Activated B cell treated with CpG ODN at 0.5 μM for 24 hours (primary cell): ENCODE measurements at regions not wholly inside any gene's neighbourhood (a gene's known extent, or its start where the extent isn't known, plus 50 kb on each side); places are given as distances from the start of the nearest gene placed in this dataset.

Experiments used
- ATAC-seq: fragments of 200-7000 bp; cut with Tn5 transposase; one replicate; pipeline ENCODE4 v1.10.0; 2021; ENCODE audit warnings: low read depth, mild to moderate bottlenecking, moderate library complexity
- CTCF ChIA-PET: fragments of 350-600 bp; sonication (Branson Sonifier 250); formaldehyde crosslinking; loops from one replicate; lab custom pipeline; 2021; ENCODE audit warnings: antibody characterized with exemption; lab: Charles Lee
- POLR2A ChIA-PET: fragments of 350-600 bp; sonication (Branson Sonifier 250); formaldehyde crosslinking; loops from one replicate; lab custom pipeline; 2021; ENCODE audit warnings: antibody characterized with exemption; lab: Charles Lee
- DNase-seq: peaks from one replicate; pipeline ENCODE4 v3.0.0; 2022
- H3K27ac Mint-ChIP-seq: one replicate; pipeline ENCODE4 v1.8.0; 2020; ENCODE audit warnings: mixed read lengths
- H3K27me3 Mint-ChIP-seq: one replicate; pipeline ENCODE4 v1.8.0; 2021; ENCODE audit warnings: mixed read lengths
- H3K36me3 Mint-ChIP-seq: one replicate; pipeline ENCODE4 v1.8.0; 2021; ENCODE audit warnings: low read depth, mixed read lengths
- H3K4me1 Mint-ChIP-seq: one replicate; pipeline ENCODE4 v1.8.0; 2021; ENCODE audit warnings: mixed read lengths
- H3K4me3 Mint-ChIP-seq: one replicate; pipeline ENCODE4 v1.8.0; 2020; ENCODE audit warnings: mild to moderate bottlenecking, mixed read lengths
- H3K9me3 Mint-ChIP-seq: one replicate; pipeline ENCODE4 v1.8.0; 2020; ENCODE audit warnings: mixed read lengths
- intact Hi-C: fragments of 100-400 bp; cut with micrococcal nuclease; formaldehyde crosslinking; loops from one replicate; pipeline ENCODE4 v1.15.1; 2024
- TF ChIP-seq, protein P1 (sequence below): fragments of 200-600 bp; IDR thresholded peaks from one replicate; pipeline ENCODE4 v1.8.0; 2022; ENCODE audit warnings: antibody characterized with exemption, mild to moderate bottlenecking

DNA sequence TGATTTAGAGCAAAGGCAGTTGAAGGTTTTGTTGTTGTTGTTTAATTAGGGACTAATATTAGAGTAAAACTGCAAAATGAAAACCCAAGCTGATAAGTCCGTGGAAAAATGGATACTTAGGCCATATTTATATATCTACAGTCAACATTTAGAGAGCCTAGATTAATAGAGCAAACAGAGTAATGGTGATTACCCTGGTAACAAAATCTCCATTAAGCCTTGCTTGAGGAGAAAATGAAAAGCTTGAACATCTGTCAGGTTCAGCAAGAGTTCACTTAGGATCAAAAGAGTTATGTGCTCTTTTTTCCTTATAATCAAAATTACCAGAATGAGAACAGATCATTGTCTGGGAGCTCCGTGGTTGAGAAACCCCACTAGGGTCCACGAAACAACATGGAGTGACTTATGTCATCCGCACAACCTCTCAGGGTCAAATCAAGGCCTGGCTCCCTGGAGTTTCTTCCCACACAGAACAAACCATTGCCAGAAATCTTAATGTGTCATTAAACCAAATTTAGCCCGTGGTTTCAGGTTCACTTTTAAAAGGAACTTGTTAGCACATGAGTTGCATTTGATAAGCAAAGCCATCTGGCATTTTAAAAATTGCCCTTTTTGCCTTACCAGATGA, 381.2 kb downstream of the GABRB3 start:
- TF ChIP-seq, protein P1, sequence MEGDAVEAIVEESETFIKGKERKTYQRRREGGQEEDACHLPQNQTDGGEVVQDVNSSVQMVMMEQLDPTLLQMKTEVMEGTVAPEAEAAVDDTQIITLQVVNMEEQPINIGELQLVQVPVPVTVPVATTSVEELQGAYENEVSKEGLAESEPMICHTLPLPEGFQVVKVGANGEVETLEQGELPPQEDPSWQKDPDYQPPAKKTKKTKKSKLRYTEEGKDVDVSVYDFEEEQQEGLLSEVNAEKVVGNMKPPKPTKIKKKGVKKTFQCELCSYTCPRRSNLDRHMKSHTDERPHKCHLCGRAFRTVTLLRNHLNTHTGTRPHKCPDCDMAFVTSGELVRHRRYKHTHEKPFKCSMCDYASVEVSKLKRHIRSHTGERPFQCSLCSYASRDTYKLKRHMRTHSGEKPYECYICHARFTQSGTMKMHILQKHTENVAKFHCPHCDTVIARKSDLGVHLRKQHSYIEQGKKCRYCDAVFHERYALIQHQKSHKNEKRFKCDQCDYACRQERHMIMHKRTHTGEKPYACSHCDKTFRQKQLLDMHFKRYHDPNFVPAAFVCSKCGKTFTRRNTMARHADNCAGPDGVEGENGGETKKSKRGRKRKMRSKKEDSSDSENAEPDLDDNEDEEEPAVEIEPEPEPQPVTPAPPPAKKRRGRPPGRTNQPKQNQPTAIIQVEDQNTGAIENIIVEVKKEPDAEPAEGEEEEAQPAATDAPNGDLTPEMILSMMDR, result no peak
- no peaks in the 10 kb centered on the region for H3K27me3 Mint-ChIP-seq
- CTCF ChIA-PET, result no interaction called here
- POLR2A ChIA-PET, result no interaction called here
- H3K4me1 Mint-ChIP-seq, result no peaks in the 10 kb centered on the region
- DNase-seq (no peak), ATAC-seq (no peak)
- no peaks in the 10 kb centered on the region for H3K36me3 Mint-ChIP-seq
- no peak overlapping the region for H3K4me3 Mint-ChIP-seq
- intact Hi-C loops, result no loop called here
- no peak overlapping the region for H3K27ac Mint-ChIP-seq
- peaks cover 4% of the 10 kb centered on the region for H3K9me3 Mint-ChIP-seq

DNA sequence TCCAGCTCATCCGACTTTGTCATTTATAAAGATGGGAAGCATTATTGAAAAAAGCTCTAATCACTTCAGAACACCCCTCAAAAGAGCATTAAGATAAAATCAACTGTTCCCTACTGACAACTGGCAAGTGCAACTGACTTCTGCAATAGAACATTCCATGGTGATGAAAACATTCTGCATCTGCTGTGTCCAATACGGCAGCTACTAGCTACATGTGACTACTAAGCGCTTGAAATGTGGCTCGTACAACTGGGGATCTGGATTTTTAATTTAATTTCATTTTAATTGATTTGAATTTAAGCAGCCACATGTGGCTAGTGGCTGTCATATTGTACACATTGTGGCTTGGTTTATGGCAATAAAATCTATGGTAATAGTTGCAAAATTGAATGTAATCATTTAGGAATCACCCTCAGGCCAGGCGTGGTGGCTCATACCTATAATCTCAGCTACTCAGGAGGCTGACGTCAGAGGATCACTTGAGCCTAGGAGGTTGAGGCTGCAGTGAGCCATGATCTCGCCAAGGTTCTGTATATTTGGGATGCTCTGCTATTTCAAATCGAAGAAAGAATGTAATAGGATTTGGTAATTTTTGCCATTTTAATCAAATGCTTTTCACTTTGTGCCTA, 390.3 kb downstream of the GABRB3 start:
- Mint-ChIP-seq H3K27ac (no peak overlapping the region), H3K4me3 (no peak overlapping the region), H3K4me1 (no peaks in the 10 kb centered on the region), H3K27me3 (no peaks in the 10 kb centered on the region), H3K9me3 (peaks cover 6% of the 10 kb centered on the region), H3K36me3 (no peaks in the 10 kb centered on the region)
- ChIA-PET CTCF (no interaction called here), POLR2A (no interaction called here)
- ATAC-seq, result no peak
- DNase-seq, result no peak
- intact Hi-C loops, result no loop called here
- TF ChIP-seq, protein P1, result no peak

DNA sequence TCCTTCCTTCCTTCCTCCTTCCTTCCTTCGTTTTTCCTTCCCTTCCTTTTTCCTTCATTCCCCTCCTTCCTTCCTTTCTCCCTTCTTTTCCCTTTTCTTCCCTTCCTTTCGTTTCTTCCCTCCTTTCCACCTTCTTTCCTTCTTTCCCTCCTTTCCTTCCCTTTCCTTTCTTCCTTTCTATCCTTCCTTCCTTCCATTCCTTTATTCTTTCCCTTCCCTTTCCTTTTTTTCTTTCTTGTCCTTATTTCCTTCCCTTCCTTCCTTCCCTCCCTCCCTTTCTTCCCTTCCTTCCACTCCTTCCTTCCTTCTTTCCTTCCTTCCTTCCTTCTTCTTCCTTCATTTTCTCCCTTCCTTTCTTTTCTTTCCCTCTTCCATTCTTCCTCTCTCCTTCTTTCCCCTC, 394.6 kb downstream of the GABRB3 start:
- H3K27ac Mint-ChIP-seq, result no peak overlapping the region
- no peaks in the 10 kb centered on the region for H3K4me1 Mint-ChIP-seq
- ChIA-PET CTCF (no interaction called here), POLR2A (no interaction called here)
- H3K4me3 Mint-ChIP-seq, result no peak overlapping the region
- H3K36me3 Mint-ChIP-seq, result no peaks in the 10 kb centered on the region
- DNase-seq (no peak), ATAC-seq (no peak)
- TF ChIP-seq, protein P1, result no peak
- intact Hi-C loops, result no loop called here
- H3K9me3 Mint-ChIP-seq, result peaks cover 15% of the 10 kb centered on the region
- H3K27me3 Mint-ChIP-seq, result no peaks in the 10 kb centered on the region

DNA sequence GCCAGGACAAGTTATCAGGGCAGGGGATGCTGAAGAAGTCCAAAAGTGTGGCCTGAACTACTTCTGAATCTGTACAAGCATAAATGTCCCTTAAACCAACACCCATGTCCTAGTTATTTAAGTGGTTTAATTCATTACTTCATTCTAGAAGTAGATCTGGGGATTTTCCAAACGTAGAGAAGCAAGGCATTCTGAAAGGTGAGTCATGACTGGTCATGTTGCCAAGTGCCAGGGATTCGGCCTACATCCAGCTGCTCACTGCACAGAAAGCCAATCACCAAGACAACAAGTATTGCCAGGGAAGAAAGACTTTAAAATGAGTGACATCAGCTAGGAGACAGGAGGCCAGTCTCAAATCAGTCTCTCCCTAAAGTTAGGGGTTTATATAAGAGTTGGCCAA, 396.6 kb downstream of the GABRB3 start:
- CTCF ChIA-PET, result no interaction called here
- Mint-ChIP-seq H3K27me3 (no peaks in the 10 kb centered on the region), H3K9me3 (peaks cover 15% of the 10 kb centered on the region), H3K4me1 (no peaks in the 10 kb centered on the region), H3K4me3 (no peak overlapping the region), H3K27ac (no peak overlapping the region), H3K36me3 (no peaks in the 10 kb centered on the region)
- TF ChIP-seq, protein P1, result no peak
- ATAC-seq (no peak), DNase-seq (no peak)
- POLR2A ChIA-PET, result no interaction called here
- intact Hi-C loops, result no loop called here

DNA sequence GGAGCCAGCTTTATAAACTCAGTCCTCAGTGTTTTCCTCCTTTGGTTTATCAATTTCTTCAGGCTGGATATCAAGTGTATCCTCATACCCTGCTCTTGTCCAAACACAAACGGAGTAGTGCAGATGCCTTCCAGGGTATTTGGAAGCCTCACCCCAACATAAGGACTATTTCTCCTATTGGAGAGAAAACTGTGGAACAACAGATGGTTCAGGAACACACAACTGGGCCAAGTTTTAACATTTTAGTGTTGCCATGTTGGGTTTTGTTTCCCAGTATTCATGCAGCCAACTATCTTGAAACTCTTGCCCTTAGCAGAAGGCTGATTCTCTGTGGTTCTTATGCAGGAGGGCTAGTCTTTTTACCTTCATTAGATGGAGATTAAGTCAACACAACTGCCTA, 398.1 kb downstream of the GABRB3 start:
- no peaks in the 10 kb centered on the region for H3K4me1 Mint-ChIP-seq
- no peak overlapping the region for H3K4me3 Mint-ChIP-seq
- no peaks in the 10 kb centered on the region for H3K36me3 Mint-ChIP-seq
- intact Hi-C loops, result no loop called here
- ATAC-seq (no peak), DNase-seq (no peak)
- TF ChIP-seq, protein P1, result no peak
- H3K27ac Mint-ChIP-seq, result no peak overlapping the region
- CTCF ChIA-PET, result no interaction called here
- POLR2A ChIA-PET, result no interaction called here
- H3K9me3 Mint-ChIP-seq, result peaks cover 19% of the 10 kb centered on the region
- H3K27me3 Mint-ChIP-seq, result no peaks in the 10 kb centered on the region
